Aorta (tissue), 5 donors: ENCODE measurements at regions not wholly inside any gene's neighbourhood (a gene's known extent, or its start where the extent isn't known, plus 50 kb on each side); places are given as distances from the start of the nearest gene placed in this dataset.
"Not testable (repeated sequence)": the region's sequence is repeated elsewhere in the genome, so short reads cannot be mapped to it uniquely, and the experiment has no call there.

Experiments
- ATAC-seq: fragments of 200-7000 bp; cut with Tn5 transposase; one replicate; pipeline ENCODE4 v1.9.1; 2022; ENCODE audit warnings: moderate library complexity; ENCODE audit not compliant: low FRiP score
- DNase-seq, 2 donors: peaks; one replicate each; pipeline ENCODE4 v3.0.0-alpha.2; 2020
- H3K27ac ChIP-seq, 2 donors: one replicate each; pipeline ENCODE4 v1.5.1; 2013; ENCODE audit warnings: low read length in 2 of 2, mild to moderate bottlenecking in 2 of 2, moderate library complexity in 2 of 2, control low read depth in 1 of 2, inconsistent platforms in 1 of 2, low read depth in 1 of 2
- H3K27me3 ChIP-seq, 2 donors: one replicate each; pipeline ENCODE4 v1.6.1; 2013; ENCODE audit warnings: control low read depth in 1 of 2, low read length in 1 of 2, mild to moderate bottlenecking in 1 of 2, moderate library complexity in 1 of 2; ENCODE audit not compliant: insufficient read depth in 2 of 2, control insufficient read depth in 1 of 2
- H3K36me3 ChIP-seq, 2 donors: one replicate each; pipeline ENCODE4 v1.6.1; 2013; ENCODE audit warnings: control low read depth in 1 of 2, low read length in 1 of 2, mild to moderate bottlenecking in 1 of 2; ENCODE audit not compliant: insufficient read depth in 2 of 2, control insufficient read depth in 1 of 2
- H3K4me1 ChIP-seq, 2 donors: one replicate each; pipeline ENCODE4 v1.6.1; 2013; ENCODE audit warnings: low read length in 2 of 2, control low read depth in 1 of 2, mild to moderate bottlenecking in 1 of 2, moderate library complexity in 1 of 2; ENCODE audit not compliant: insufficient read depth in 2 of 2, control insufficient read depth in 1 of 2
- H3K4me3 ChIP-seq, 2 donors: one replicate each; pipeline ENCODE4 v1.5.1; 2013; ENCODE audit warnings: low read length in 2 of 2, control low read depth in 1 of 2, mild to moderate bottlenecking in 1 of 2
- H3K9me3 ChIP-seq: one replicate; pipeline ENCODE4 v1.6.1; 2013; ENCODE audit warnings: mild to moderate bottlenecking, low read length; ENCODE audit not compliant: control insufficient read depth
- WGBS, 2 donors: extraction: QIAGEN DNeasy Blood & Tissue Kit; methylation state at CpG; one replicate each; pipeline ENCODE4 v1.1.7; 2013; 5-methylcytosine and 5-hydroxymethylcytosine counted together
- intact Hi-C, 2 donors: fragments of 100-400 bp; cut with DNase I; formaldehyde crosslinking; loops; one replicate each; pipeline versions ENCODE4 v1.14.2 to v1.15.0; 2022
- donor health status: healthy with polysubstance abuse.
- donor health status: Bipolar disorder and iron deficiency.
- donor health status: DM: no; HTN: no; CAD: no.
- donor health status: DM: no; HTN: no; CAD: no.
- donor health status: DM: yes; HTN: yes; CAD: no.

DNA sequence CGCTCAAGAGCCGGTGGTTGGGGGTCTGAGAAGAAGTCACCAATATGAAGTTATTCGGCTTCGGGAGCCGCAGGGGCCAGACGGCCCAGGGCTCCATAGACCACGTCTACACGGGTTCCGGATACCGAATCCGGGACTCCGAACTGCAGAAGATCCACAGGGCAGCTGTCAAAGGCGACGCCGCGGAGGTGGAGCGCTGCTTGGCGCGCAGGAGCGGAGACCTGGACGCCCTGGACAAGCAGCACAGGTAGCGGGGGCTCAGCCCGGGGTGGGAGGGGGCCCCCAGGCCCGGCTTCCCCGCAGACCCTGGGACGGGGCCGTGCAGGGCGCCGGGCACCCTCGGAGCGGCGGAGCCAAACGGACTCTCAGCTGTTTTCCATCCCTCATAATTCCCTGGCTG is 867.9 kb downstream of the SPATA31A1 start:
- peak; percentile 28 to 41 for DNase-seq
- H3K4me3 ChIP-seq, ATAC-seq, H3K27me3 ChIP-seq, H3K4me1 ChIP-seq, H3K9me3 ChIP-seq, H3K27ac ChIP-seq, intact Hi-C loops, H3K36me3 ChIP-seq: not testable (repeated sequence)
- WGBS, 2 donors = 2% methylated on average over 11 to 15 of the region's 33 CpGs
